Fibroblast of lung (primary cell): ENCODE measurements at regions not wholly inside any gene's neighbourhood (a gene's known extent, or its start where the extent isn't known, plus 50 kb on each side); places are given as distances from the start of the nearest gene placed in this dataset.

Experiments used
- DNase-seq, 2 donors: peaks; one replicate each; pipeline versions ENCODE4 v3.0.0 to v3.0.0-alpha.2; 2010; ENCODE audit warnings: low read depth in 2 of 2
- H2AFZ ChIP-seq: 2 replicates; pipeline ENCODE4 v1.5.1; 2012; ENCODE audit warnings: low read length, control low read depth, inconsistent platforms
- H3K27ac ChIP-seq: 2 replicates; pipeline ENCODE4 v1.5.1; 2011; ENCODE audit warnings: low read length, control low read depth; ENCODE audit not compliant: insufficient read depth
- H3K27me3 ChIP-seq: 2 replicates; pipeline ENCODE4 v1.5.1; 2011; ENCODE audit warnings: mild to moderate bottlenecking, low read length; ENCODE audit not compliant: control insufficient read depth, insufficient read depth
- H3K36me3 ChIP-seq: 2 replicates; pipeline ENCODE4 v1.5.1; 2011; ENCODE audit warnings: low read length; ENCODE audit not compliant: control insufficient read depth, insufficient read depth
- H3K4me1 ChIP-seq: 2 replicates; pipeline ENCODE4 v1.5.1; 2011; ENCODE audit warnings: low read length; ENCODE audit not compliant: control insufficient read depth, insufficient read depth; ENCODE audit errors: extremely low read depth
- H3K4me2 ChIP-seq: 2 replicates; pipeline ENCODE4 v1.5.1; 2011; ENCODE audit warnings: low read length, control low read depth; ENCODE audit not compliant: insufficient read depth; ENCODE audit errors: extremely low read depth
- H3K4me3 ChIP-seq, 4 experiments: fragments of 200-600 bp in 1 of 4; sonication (generic) in 1 of 4; replicated peaks in 1 of 4; 2 replicates each; pipeline ENCODE4 v1.5.1; 2011 to 2016; ENCODE audit warnings: low read length in 4 of 4, low read depth in 3 of 4, mild to moderate bottlenecking in 3 of 4, control low read depth in 2 of 4, inconsistent platforms in 1 of 4, mixed read lengths in 1 of 4; ENCODE audit not compliant: insufficient read depth in 1 of 4; ENCODE audit errors: control extremely low read depth in 1 of 4
- H3K79me2 ChIP-seq: 2 replicates; pipeline ENCODE4 v1.5.1; 2012; ENCODE audit warnings: mild to moderate bottlenecking, low read length, inconsistent platforms; ENCODE audit not compliant: control insufficient read depth, insufficient read depth
- H3K9ac ChIP-seq: 2 replicates; pipeline ENCODE4 v1.5.1; 2011; ENCODE audit warnings: mild to moderate bottlenecking, low read length, control low read depth; ENCODE audit not compliant: insufficient read depth
- H3K9me3 ChIP-seq: 2 replicates; pipeline ENCODE4 v1.5.1; 2012; ENCODE audit warnings: low read depth, low read length; ENCODE audit not compliant: control insufficient read depth, insufficient read depth
- H4K20me1 ChIP-seq: 2 replicates; pipeline ENCODE4 v1.5.1; 2011; ENCODE audit warnings: low read length; ENCODE audit not compliant: control insufficient read depth, insufficient read depth; ENCODE audit errors: extremely low read depth
- CTCF ChIP-seq, 2 donors: IDR thresholded peaks in 1 of 2; conservative IDR thresholded peaks in 1 of 2; 1 replicate in 1 of 2; 2 replicates in 1 of 2; pipeline ENCODE4 v1.5.1; 2011 to 2012; ENCODE audit warnings: low read length in 2 of 2, control low read depth in 1 of 2, inconsistent platforms in 1 of 2, low read depth in 1 of 2, mild to moderate bottlenecking in 1 of 2
- EZH2 ChIP-seq: IDR thresholded peaks from 2 replicates; pipeline ENCODE4 v1.5.1; 2012; ENCODE audit warnings: low read length, control low read depth, mild to moderate bottlenecking; ENCODE audit errors: missing control alignments

- no peak overlapping the region for H3K4me2 ChIP-seq
- DNase-seq: no peak
- H3K27ac ChIP-seq: no peak overlapping the region
- no peak overlapping the region for H3K4me3 ChIP-seq
- no peaks in the 10 kb centered on the region for H3K4me1 ChIP-seq
- no peak overlapping the region for H3K9ac ChIP-seq
- H2AFZ ChIP-seq: no peak overlapping the region
- no peaks in the 10 kb centered on the region for H3K79me2 ChIP-seq
- no peaks in the 10 kb centered on the region for H3K36me3 ChIP-seq
- H3K9me3 ChIP-seq: no peaks in the 10 kb centered on the region
- no peaks in the 10 kb centered on the region for H4K20me1 ChIP-seq
- H3K27me3 ChIP-seq: no peaks in the 10 kb centered on the region
- no peak for TF ChIP-seq EZH2
- TF ChIP-seq CTCF (conservative IDR thresholded peaks at IDR 0.05 in 1 of 2, IDR thresholded peaks at IDR 0.05 in 1 of 2; ENCODE audit: low read depth in 1 of 2, low read length in 2 of 2): no peak
These were observed 237.8 kb upstream of the LHX5 start for GRCh38 chr12:113709456-113709855.

- no peaks in the 10 kb centered on the region for H3K27me3 ChIP-seq
- H3K36me3 ChIP-seq: no peaks in the 10 kb centered on the region
- H3K9me3 ChIP-seq: no peaks in the 10 kb centered on the region
- no peak overlapping the region for H3K9ac ChIP-seq
- H3K4me2 ChIP-seq: no peak overlapping the region
- no peak for DNase-seq
- H3K4me1 ChIP-seq: no peaks in the 10 kb centered on the region
- no peak overlapping the region for H3K4me3 ChIP-seq
- H4K20me1 ChIP-seq: no peaks in the 10 kb centered on the region
- no peak overlapping the region for H2AFZ ChIP-seq
- TF ChIP-seq EZH2: no peak
- no peak for TF ChIP-seq CTCF (conservative IDR thresholded peaks at IDR 0.05 in 1 of 2, IDR thresholded peaks at IDR 0.05 in 1 of 2; ENCODE audit: low read depth in 1 of 2, low read length in 2 of 2)
- H3K27ac ChIP-seq: no peak overlapping the region
- no peaks in the 10 kb centered on the region for H3K79me2 ChIP-seq
These were observed 231.2 kb upstream of the LHX5 start for GRCh38 chr12:113702836-113703235.

- H3K27me3 ChIP-seq: no peaks in the 10 kb centered on the region
- H3K27ac ChIP-seq: no peak overlapping the region
- DNase-seq: no peak
- H4K20me1 ChIP-seq: no peaks in the 10 kb centered on the region
- no peak overlapping the region for H3K4me2 ChIP-seq
- TF ChIP-seq EZH2: no peak
- TF ChIP-seq CTCF (conservative IDR thresholded peaks at IDR 0.05 in 1 of 2, IDR thresholded peaks at IDR 0.05 in 1 of 2; ENCODE audit: low read depth in 1 of 2, low read length in 2 of 2): no peak
- H3K79me2 ChIP-seq: no peaks in the 10 kb centered on the region
- no peaks in the 10 kb centered on the region for H3K4me1 ChIP-seq
- H3K9me3 ChIP-seq: no peaks in the 10 kb centered on the region
- H3K4me3 ChIP-seq: no peak overlapping the region
- H3K36me3 ChIP-seq: no peaks in the 10 kb centered on the region
- no peak overlapping the region for H2AFZ ChIP-seq
- no peak overlapping the region for H3K9ac ChIP-seq
These were observed 230.6 kb upstream of the LHX5 start for GRCh38 chr12:113702276-113702675.
